Kidney epithelial cell (primary cell): ENCODE measurements at regions not wholly inside any gene's neighbourhood (a gene's known extent, or its start where the extent isn't known, plus 50 kb on each side); places are given as distances from the start of the nearest gene placed in this dataset.

Experiments
- DNase-seq: peaks from one replicate; pipeline ENCODE4 v3.0.0-alpha.2; 2010; ENCODE audit warnings: low read depth
- H3K27me3 ChIP-seq: 2 replicates; pipeline ENCODE4 v1.6.0; 2011; ENCODE audit warnings: low read length; ENCODE audit not compliant: control insufficient read depth, insufficient read depth
- H3K36me3 ChIP-seq: 2 replicates; pipeline ENCODE4 v1.5.1; 2011; ENCODE audit warnings: low read length; ENCODE audit not compliant: control insufficient read depth, insufficient read depth
- H3K4me3 ChIP-seq: 2 replicates; pipeline ENCODE4 v1.5.1; 2011; ENCODE audit warnings: low read depth, mild to moderate bottlenecking, control low read depth, low read length
- TF ChIP-seq, protein P1 (sequence below): IDR thresholded peaks from 2 replicates; pipeline ENCODE4 v1.5.1; 2011; ENCODE audit warnings: mild to moderate bottlenecking, moderate library complexity, low read length, control low read depth, inconsistent platforms; ENCODE audit not compliant: insufficient read depth, poor library complexity, severe bottlenecking

GRCh38 chr1:3954170-3955169 is 54.4 kb upstream of the C1orf174 start:
- Histone ChIP-seq H3K36me3 (no peaks in the 10 kb centered on the region), H3K4me3 (no peak overlapping the region), H3K27me3 (no peaks in the 10 kb centered on the region)
- TF ChIP-seq, protein P1, sequence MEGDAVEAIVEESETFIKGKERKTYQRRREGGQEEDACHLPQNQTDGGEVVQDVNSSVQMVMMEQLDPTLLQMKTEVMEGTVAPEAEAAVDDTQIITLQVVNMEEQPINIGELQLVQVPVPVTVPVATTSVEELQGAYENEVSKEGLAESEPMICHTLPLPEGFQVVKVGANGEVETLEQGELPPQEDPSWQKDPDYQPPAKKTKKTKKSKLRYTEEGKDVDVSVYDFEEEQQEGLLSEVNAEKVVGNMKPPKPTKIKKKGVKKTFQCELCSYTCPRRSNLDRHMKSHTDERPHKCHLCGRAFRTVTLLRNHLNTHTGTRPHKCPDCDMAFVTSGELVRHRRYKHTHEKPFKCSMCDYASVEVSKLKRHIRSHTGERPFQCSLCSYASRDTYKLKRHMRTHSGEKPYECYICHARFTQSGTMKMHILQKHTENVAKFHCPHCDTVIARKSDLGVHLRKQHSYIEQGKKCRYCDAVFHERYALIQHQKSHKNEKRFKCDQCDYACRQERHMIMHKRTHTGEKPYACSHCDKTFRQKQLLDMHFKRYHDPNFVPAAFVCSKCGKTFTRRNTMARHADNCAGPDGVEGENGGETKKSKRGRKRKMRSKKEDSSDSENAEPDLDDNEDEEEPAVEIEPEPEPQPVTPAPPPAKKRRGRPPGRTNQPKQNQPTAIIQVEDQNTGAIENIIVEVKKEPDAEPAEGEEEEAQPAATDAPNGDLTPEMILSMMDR, result no peak
- no peak for DNase-seq

- Histone ChIP-seq H3K36me3 (no peaks in the 10 kb centered on the region), H3K27me3 (no peaks in the 10 kb centered on the region), H3K4me3 (no peak overlapping the region)
- no peak for DNase-seq
- TF ChIP-seq, protein P1, result no peak
Observed at GRCh38 chr1:3955196-3955772, 55.2 kb upstream of the C1orf174 start.

DNA sequence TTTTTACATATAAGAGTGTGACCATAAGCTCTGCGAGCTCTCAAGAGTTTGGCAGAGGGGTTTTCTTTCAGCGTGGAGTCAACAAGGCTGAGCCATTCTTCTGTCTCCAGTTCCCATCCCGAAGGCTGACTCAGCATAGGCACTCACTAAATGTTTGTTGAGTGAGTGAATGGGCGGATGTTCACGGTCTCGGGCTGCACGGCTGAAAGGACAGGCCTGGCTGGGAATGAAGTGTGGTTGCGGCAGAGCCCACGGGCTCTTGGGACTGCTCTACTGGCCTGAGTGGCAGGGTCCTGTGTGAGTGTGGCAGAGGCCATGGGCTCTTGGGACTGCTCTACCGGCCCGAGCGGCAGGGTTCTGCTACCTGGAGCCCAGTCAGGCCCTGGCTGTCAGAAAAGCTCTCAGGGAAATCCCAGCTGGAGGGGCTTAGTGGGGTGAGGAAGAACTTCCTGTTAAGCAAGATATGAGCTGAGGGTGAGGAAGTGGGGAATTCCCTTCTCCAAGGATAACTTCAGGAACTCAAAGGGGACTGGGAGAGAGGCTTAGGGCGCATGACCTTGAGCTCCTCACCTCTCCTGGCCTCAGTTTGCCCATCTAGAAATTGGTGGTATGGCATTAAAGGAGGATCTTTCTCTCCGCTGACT is 56.6 kb upstream of the C1orf174 start:
- Histone ChIP-seq H3K36me3 (no peaks in the 10 kb centered on the region), H3K4me3 (no peak overlapping the region), H3K27me3 (no peaks in the 10 kb centered on the region)
- peak; percentile 42 for DNase-seq
- TF ChIP-seq, protein P1, result no peak

DNA sequence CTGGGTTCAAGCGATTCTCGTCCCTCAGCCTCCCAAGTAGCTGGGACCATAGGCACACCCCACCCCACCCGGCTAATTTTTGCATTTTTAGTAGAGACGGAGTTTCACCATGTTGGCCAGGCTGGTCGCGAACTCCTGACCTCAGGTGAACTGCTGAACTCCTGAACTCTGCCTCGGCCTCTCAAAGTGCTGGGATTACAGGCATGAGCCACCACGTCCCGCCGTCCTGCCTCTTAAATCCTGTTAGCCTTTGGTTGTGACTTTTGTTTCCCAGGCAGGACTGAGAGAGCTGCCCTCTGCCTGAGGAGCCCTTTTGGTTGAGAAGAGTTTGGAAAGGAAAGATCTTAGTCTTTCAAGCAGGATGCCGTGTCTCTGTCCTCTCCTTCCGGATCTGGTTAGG is 59.3 kb upstream of the C1orf174 start:
- TF ChIP-seq, protein P1, result no peak
- no peaks in the 10 kb centered on the region for H3K36me3 ChIP-seq
- H3K27me3 ChIP-seq, result no peaks in the 10 kb centered on the region
- H3K4me3 ChIP-seq, result no peak overlapping the region
- DNase-seq, result no peak

DNA sequence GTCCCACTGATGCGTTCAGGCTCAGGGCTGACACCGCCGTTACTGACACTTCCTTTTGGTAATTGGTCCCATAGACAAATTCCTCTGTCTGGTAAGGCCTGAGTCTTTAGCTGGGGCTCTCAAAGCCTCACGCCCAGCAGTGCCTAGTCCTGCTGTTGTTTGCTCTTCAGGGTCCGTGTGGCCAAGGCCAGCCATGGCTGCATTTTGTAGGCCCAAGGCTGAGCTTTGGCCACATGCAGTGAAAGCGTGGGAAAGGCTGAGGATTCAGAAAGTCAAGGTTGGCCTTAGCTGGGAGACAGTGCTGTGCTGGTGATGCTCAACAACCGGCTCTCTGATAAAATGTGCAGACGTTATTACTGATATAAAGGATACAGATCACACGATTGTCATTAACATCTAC is 63.5 kb upstream of the C1orf174 start:
- Histone ChIP-seq H3K27me3 (no peaks in the 10 kb centered on the region), H3K4me3 (no peak overlapping the region), H3K36me3 (no peaks in the 10 kb centered on the region)
- no peak for DNase-seq
- TF ChIP-seq, protein P1, result no peak
